DND-41 (cell line): ENCODE measurements at regions not wholly inside any gene's neighbourhood (a gene's known extent, or its start where the extent isn't known, plus 50 kb on each side); places are given as distances from the start of the nearest gene placed in this dataset.

ENCODE experiments used
- CTCF ChIP-seq: IDR thresholded peaks from 2 replicates; pipeline ENCODE4 v1.5.1; 2012; ENCODE audit warnings: borderline replicate concordance, low read length, moderate library complexity, mild to moderate bottlenecking; ENCODE audit not compliant: poor library complexity, severe bottlenecking; ENCODE audit errors: extremely low read depth
- EZH2 ChIP-seq: IDR thresholded peaks from 3 replicates; pipeline ENCODE4 v1.6.1; 2012; ENCODE audit warnings: borderline replicate concordance, low read depth, mild to moderate bottlenecking, moderate library complexity, low read length, inconsistent platforms; ENCODE audit not compliant: severe bottlenecking

GRCh38 chr3:110362751-110363150, 708.9 kb upstream of the NECTIN3 start:
- TF ChIP-seq CTCF (no peak), EZH2 (no peak)
